Aorta (tissue), 5 donors: ENCODE measurements at regions not wholly inside any gene's neighbourhood (a gene's known extent, or its start where the extent isn't known, plus 50 kb on each side); places are given as distances from the start of the nearest gene placed in this dataset.

Source experiments
- ATAC-seq: fragments of 200-7000 bp; cut with Tn5 transposase; one replicate; pipeline ENCODE4 v1.9.1; 2022; ENCODE audit warnings: moderate library complexity; ENCODE audit not compliant: low FRiP score
- DNase-seq, 2 donors: peaks; one replicate each; pipeline ENCODE4 v3.0.0-alpha.2; 2020
- H3K27ac ChIP-seq, 2 donors: one replicate each; pipeline ENCODE4 v1.5.1; 2013; ENCODE audit warnings: low read length in 2 of 2, mild to moderate bottlenecking in 2 of 2, moderate library complexity in 2 of 2, control low read depth in 1 of 2, inconsistent platforms in 1 of 2, low read depth in 1 of 2
- H3K27me3 ChIP-seq, 2 donors: one replicate each; pipeline ENCODE4 v1.6.1; 2013; ENCODE audit warnings: control low read depth in 1 of 2, low read length in 1 of 2, mild to moderate bottlenecking in 1 of 2, moderate library complexity in 1 of 2; ENCODE audit not compliant: insufficient read depth in 2 of 2, control insufficient read depth in 1 of 2
- H3K36me3 ChIP-seq, 2 donors: one replicate each; pipeline ENCODE4 v1.6.1; 2013; ENCODE audit warnings: control low read depth in 1 of 2, low read length in 1 of 2, mild to moderate bottlenecking in 1 of 2; ENCODE audit not compliant: insufficient read depth in 2 of 2, control insufficient read depth in 1 of 2
- H3K4me1 ChIP-seq, 2 donors: one replicate each; pipeline ENCODE4 v1.6.1; 2013; ENCODE audit warnings: low read length in 2 of 2, control low read depth in 1 of 2, mild to moderate bottlenecking in 1 of 2, moderate library complexity in 1 of 2; ENCODE audit not compliant: insufficient read depth in 2 of 2, control insufficient read depth in 1 of 2
- H3K4me3 ChIP-seq, 2 donors: one replicate each; pipeline ENCODE4 v1.5.1; 2013; ENCODE audit warnings: low read length in 2 of 2, control low read depth in 1 of 2, mild to moderate bottlenecking in 1 of 2
- H3K9me3 ChIP-seq: one replicate; pipeline ENCODE4 v1.6.1; 2013; ENCODE audit warnings: mild to moderate bottlenecking, low read length; ENCODE audit not compliant: control insufficient read depth
- WGBS, 2 donors: extraction: QIAGEN DNeasy Blood & Tissue Kit; methylation state at CpG; one replicate each; pipeline ENCODE4 v1.1.7; 2013; 5-methylcytosine and 5-hydroxymethylcytosine counted together
- intact Hi-C, 2 donors: fragments of 100-400 bp; cut with DNase I; formaldehyde crosslinking; loops; one replicate each; pipeline versions ENCODE4 v1.14.2 to v1.15.0; 2022
- donor health status: healthy with polysubstance abuse.
- donor health status: Bipolar disorder and iron deficiency.
- donor health status: DM: no; HTN: no; CAD: no.
- donor health status: DM: no; HTN: no; CAD: no.
- donor health status: DM: yes; HTN: yes; CAD: no.

DNA sequence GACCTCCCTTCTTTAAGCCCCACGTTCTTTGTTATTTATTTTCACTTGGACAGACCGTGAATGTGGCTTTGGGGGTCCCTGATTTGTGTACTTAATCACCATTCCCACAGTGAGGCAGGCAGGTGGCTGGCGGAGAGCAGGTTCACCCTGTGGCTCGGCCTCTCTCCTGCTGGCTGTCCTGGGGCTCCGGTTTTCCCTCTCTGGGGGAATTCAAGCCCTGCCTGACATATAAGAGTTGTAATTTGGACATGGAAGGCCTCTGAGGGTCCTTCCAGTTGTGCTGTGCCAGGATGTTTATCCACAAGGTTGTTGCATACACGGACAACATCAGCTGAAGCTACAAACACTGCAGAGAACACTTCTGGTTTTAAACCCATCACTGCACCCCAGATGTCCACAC is 824.5 kb downstream of the TBC1D22A start:
- 65 to 70% methylated on average over 6 of the region's 6 CpGs for WGBS, 2 donors
- peaks cover 0 to 1% of the 10 kb centered on the region in 2 donors for H3K27me3 ChIP-seq
- no peaks in the 10 kb centered on the region for H3K36me3 ChIP-seq
- H3K4me3 ChIP-seq = no peak overlapping the region
- no peak overlapping the region for H3K27ac ChIP-seq
- ATAC-seq = no peak
- no peaks in the 10 kb centered on the region for H3K9me3 ChIP-seq
- H3K4me1 ChIP-seq = no peaks in the 10 kb centered on the region
- peak in 1 of 2 donors; percentile 66 for DNase-seq
- intact Hi-C loops = no loop called here

DNA sequence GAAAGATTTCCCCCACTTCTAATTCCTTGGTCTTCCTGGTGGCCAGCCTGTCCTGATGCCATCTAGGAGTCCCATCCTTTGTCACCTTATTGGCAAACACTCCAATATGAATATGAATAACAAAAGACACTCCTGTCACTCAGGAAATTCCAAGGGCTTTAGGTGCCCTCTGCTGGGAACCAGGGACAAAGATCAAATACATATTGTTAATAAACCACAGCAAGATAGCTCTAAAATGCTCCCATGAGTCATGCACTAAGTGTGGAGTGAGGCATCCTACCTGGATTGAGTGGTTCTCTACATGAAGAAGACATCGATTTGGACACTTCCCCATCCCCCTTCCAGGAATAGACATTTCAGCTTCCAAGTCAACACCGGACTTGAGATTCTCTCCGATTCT is 823.6 kb downstream of the TBC1D22A start:
- no peak overlapping the region for H3K27ac ChIP-seq
- WGBS, 2 donors = 80 to 87% methylated on average over 3 of the region's 3 CpGs
- H3K4me1 ChIP-seq = no peaks in the 10 kb centered on the region
- DNase-seq (peak in 1 of 2 donors; percentile 2), ATAC-seq (no peak)
- intact Hi-C loops = no loop called here
- no peak overlapping the region for H3K4me3 ChIP-seq
- H3K36me3 ChIP-seq = no peaks in the 10 kb centered on the region
- no peaks in the 10 kb centered on the region for H3K9me3 ChIP-seq
- peaks cover 0 to 1% of the 10 kb centered on the region in 2 donors for H3K27me3 ChIP-seq

DNA sequence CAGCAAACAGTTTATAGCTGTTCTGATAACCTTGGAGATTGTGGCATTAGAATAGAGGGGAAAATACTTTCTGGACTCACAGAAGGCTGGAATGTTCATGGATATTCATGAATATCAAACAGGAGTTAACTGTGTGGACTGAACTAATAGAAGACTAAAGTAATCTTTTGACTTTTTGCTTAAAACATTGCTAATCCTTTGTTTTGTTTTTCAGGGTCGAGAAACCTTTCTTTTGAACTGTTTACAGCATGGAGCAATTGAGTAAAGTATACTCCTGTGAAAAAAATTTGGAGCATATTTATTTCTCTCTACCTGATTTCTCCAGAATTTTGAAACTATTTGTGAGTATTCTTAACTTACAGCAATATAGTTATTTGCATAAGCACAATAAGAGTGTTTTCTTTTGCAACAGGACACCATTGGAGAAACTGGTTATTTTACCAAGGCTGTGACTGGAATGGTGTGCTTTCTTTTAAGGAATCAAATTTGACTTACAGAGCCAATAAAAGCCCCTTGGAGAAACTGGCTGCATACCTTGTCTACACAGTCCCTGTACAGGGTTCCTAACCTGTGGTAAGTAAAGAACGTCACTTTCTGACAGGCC is 821.6 kb downstream of the TBC1D22A start:
- Histone ChIP-seq H3K27ac (no peak overlapping the region), H3K4me1 (no peaks in the 10 kb centered on the region), H3K9me3 (no peaks in the 10 kb centered on the region), H3K4me3 (no peak overlapping the region), H3K36me3 (no peaks in the 10 kb centered on the region), H3K27me3 (peaks cover 0 to 1% of the 10 kb centered on the region in 2 donors)
- ATAC-seq (no peak), DNase-seq (no peak)
- intact Hi-C loops = no loop called here
- 48 to 65% methylated on average over 2 of the region's 2 CpGs for WGBS, 2 donors

DNA sequence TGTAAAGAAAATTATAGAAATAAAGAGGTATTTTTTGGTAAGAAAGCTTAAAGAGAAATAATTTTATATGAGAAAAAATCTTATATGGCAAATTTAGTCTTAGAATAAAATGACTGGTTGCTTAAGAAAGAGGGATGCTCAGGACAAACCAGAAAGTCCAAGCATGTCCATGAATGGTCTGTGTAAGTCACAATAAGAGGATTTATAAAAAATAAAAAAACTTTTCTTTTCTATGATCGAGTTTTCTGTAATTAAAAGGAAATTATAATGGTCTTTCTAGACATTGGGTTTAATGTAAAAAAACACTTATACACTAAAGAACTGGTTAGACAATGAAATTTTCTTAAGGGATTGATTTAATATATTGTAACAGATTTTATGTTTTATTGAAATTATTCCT is 819.6 kb downstream of the TBC1D22A start:
- Histone ChIP-seq H3K27me3 (peaks cover 0 to 1% of the 10 kb centered on the region in 2 donors), H3K9me3 (no peaks in the 10 kb centered on the region), H3K4me1 (no peaks in the 10 kb centered on the region), H3K4me3 (no peak overlapping the region), H3K36me3 (no peaks in the 10 kb centered on the region), H3K27ac (no peak overlapping the region)
- DNase-seq (no peak), ATAC-seq (no peak)
- 55 to 60% methylated on average over 1 of the region's 1 CpG for WGBS, 2 donors
- intact Hi-C loops = no loop called here

DNA sequence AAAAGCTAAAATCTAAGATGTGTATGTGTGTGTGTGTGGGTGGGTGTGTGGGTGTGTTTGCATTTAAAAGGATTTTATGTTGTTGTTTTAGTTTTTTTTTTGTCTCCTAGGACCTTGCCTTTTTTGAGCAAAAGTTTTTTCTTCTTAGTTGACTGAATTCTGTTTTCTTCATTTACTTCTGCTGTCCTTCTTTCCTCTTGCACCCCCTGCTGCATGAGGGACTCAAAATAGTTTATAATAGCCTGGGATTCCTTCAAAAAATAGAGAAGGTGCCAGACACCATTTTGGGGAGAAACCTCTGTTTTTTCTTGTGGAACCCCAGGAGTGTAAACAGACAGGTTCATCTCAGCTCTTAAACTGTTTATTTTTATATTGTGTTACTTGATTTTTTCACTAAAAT is 817.7 kb downstream of the TBC1D22A start:
- H3K4me3 ChIP-seq = no peak overlapping the region
- no peaks in the 10 kb centered on the region for H3K27me3 ChIP-seq
- H3K27ac ChIP-seq = no peak overlapping the region
- no peak for DNase-seq
- no peak for ATAC-seq
- H3K9me3 ChIP-seq = no peaks in the 10 kb centered on the region
- intact Hi-C loops = no loop called here
- no peaks in the 10 kb centered on the region for H3K4me1 ChIP-seq
- H3K36me3 ChIP-seq = no peaks in the 10 kb centered on the region

DNA sequence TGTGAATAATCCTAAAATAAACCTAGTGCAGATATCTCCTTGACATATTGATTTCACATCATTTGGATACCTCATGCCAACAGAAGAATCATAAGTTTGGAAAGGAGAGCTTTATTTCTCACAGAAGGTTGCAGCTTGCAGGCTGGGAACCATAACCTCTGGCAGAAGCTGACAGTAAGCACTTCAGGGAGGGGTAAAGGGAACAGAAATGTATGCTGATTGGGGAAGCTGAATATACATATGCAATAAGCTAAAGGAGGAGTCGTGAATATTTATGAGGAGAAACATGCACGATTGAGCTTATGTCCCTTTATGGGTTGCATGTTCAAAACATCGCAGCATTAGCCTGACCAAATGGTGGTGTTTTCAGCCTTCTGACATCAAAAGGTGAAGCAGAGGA is 814.5 kb downstream of the TBC1D22A start:
- H3K27ac ChIP-seq = no peak overlapping the region
- no peaks in the 10 kb centered on the region for H3K4me1 ChIP-seq
- no peaks in the 10 kb centered on the region for H3K36me3 ChIP-seq
- H3K9me3 ChIP-seq = no peaks in the 10 kb centered on the region
- no peaks in the 10 kb centered on the region for H3K27me3 ChIP-seq
- H3K4me3 ChIP-seq = no peak overlapping the region
- DNase-seq (no peak), ATAC-seq (no peak)
- WGBS, 2 donors = 63 to 76% methylated on average over 3 of the region's 3 CpGs
- intact Hi-C loops = no loop called here

DNA sequence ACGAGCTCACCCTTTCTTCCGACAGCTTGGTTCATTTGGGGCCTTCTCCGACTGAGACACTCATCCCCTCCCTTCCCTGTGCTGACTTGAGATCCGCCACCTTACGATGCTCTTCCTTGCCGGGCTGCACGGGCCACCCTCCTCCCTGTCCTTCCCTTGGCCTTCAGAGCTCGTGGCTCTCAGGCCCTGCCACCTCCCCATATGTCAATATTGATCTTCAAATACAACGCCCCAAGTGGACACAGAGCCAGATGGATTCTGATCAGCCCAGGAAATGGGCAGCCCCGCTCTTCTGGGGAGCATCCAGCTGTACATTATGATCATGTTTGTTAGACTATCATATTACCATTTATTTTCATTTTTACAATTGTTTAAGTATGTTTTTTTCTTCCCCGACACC is 812.8 kb downstream of the TBC1D22A start:
- Histone ChIP-seq H3K36me3 (no peaks in the 10 kb centered on the region), H3K27me3 (no peaks in the 10 kb centered on the region), H3K4me3 (no peak overlapping the region), H3K4me1 (no peaks in the 10 kb centered on the region), H3K27ac (no peak overlapping the region), H3K9me3 (no peaks in the 10 kb centered on the region)
- 70 to 79% methylated on average over 11 of the region's 11 CpGs for WGBS, 2 donors
- DNase-seq = peak in 1 of 2 donors; percentile 32
- intact Hi-C loops = no loop called here
- no peak for ATAC-seq

DNA sequence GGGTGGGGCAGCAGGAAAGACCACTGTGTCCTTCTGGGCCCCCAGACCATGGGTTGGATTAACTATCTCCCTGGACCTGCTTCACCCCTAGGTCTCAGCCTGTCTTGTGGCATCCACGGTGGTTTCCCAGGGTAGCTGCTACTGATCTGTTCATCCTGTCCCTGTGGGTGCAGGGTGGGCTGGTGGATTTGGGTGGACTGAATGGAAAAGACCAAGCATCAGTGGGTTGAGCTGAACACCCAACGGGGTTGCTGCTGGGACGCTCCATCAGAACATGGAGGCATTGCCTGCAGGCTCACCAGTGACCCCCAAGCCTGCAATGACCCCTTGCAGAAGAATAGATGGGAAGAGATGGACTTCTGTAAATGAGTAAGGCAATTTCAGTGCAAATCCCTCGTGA is 812.1 kb downstream of the TBC1D22A start:
- H3K9me3 ChIP-seq = no peaks in the 10 kb centered on the region
- ATAC-seq = no peak
- 86% methylated on average over 4 of the region's 4 CpGs for WGBS, 2 donors
- H3K27ac ChIP-seq = no peak overlapping the region
- no peak overlapping the region for H3K4me3 ChIP-seq
- no peaks in the 10 kb centered on the region for H3K36me3 ChIP-seq
- H3K4me1 ChIP-seq = no peaks in the 10 kb centered on the region
- intact Hi-C loops = no loop called here
- peak in 1 of 2 donors; percentile 37 for DNase-seq
- H3K27me3 ChIP-seq = no peaks in the 10 kb centered on the region

DNA sequence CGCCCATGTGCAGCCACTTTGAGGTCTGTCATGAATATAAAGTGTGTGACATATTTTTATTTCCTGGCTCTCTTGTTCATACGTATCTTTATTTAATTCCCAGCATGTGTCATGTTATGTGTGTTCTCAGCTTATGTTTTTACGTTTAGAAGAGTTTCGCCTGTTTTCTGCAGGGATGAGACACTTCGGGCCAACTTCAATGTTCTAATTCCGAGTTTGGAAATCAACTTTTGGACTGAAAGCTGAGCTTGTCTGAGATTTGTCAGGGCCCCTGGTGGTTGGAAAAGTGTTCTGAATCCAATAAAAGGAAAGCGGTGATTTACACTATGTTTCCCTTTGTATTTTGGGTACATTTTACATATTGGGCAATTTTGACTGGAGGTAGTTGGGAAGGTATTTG is 810.7 kb downstream of the TBC1D22A start:
- Histone ChIP-seq H3K36me3 (no peaks in the 10 kb centered on the region), H3K9me3 (no peaks in the 10 kb centered on the region), H3K27me3 (no peaks in the 10 kb centered on the region), H3K4me3 (no peak overlapping the region), H3K4me1 (no peaks in the 10 kb centered on the region), H3K27ac (no peak overlapping the region)
- WGBS, 2 donors = 72 to 81% methylated on average over 7 of the region's 7 CpGs
- DNase-seq = no peak
- intact Hi-C loops = no loop called here
- ATAC-seq = no peak
